NT2/D1 (cell line): ENCODE measurements at regions not wholly inside any gene's neighbourhood (a gene's known extent, or its start where the extent isn't known, plus 50 kb on each side); places are given as distances from the start of the nearest gene placed in this dataset.
"Not testable (repeated sequence)": the region's sequence is repeated elsewhere in the genome, so short reads cannot be mapped to it uniquely, and the experiment has no call there.

Experiments
- SUZ12 ChIP-seq: IDR thresholded peaks from 2 replicates; pipeline ENCODE4 v1.6.1; 2011; ENCODE audit not compliant: insufficient read length, insufficient read depth; ENCODE audit errors: extremely low read depth
- YY1 ChIP-seq: IDR thresholded peaks from 2 replicates; pipeline ENCODE4 v1.6.1; 2011; ENCODE audit not compliant: insufficient read length, insufficient read depth
- ZNF274 ChIP-seq: IDR thresholded peaks from 2 replicates; pipeline ENCODE4 v1.6.1; 2011; ENCODE audit warnings: mild to moderate bottlenecking, low read depth, low read length

DNA sequence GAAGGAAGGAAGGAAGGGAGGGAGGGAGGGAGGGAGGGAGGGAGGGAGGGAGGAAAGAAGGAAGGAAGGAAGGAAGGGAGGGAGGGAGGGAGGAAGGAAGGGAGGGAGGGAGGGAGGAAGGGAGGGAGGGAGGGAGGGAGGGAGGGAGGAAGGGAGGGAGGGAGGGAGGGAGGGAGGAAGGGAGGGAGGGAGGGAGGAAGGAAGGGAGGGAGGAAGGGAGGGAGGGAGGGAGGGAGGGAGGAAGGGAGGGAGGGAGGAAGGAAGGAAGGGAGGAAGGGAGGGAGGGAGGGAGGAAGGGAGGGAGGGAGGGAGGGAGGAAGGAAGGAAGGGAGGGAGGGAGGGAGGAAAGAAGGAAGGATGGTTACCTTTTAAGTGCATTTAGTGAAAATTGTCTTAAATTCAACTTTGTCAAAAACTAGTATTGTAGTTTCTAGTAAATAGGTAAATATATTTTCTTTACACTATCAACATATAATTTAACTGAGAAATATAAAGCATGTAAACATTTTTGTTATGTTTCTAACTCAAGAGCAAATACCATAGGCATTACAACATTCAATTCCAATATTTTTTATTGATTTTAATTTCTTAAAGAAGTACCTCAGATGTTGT, 776.4 kb upstream of the ADGRL3 start:
- not testable (repeated sequence) for TF ChIP-seq ZNF274, YY1, SUZ12
